Neural crest cell (in vitro differentiated cells): ENCODE measurements at regions not wholly inside any gene's neighbourhood (a gene's known extent, or its start where the extent isn't known, plus 50 kb on each side); places are given as distances from the start of the nearest gene placed in this dataset.

ENCODE experiments used
- DNase-seq: peaks from one replicate; pipeline ENCODE4 v3.0.0; 2021; ENCODE audit warnings: low read depth, mixed read lengths, low spot score
- H3K27ac Mint-ChIP-seq: one replicate; pipeline ENCODE4 v1.8.0; 2021; ENCODE audit warnings: mild to moderate bottlenecking, mixed read lengths; ENCODE audit not compliant: unreplicated experiment
- H3K27me3 Mint-ChIP-seq: 2 replicates; pipeline ENCODE4 v1.8.0; 2021; ENCODE audit warnings: low read depth, mild to moderate bottlenecking, mixed read lengths
- H3K36me3 Mint-ChIP-seq: 2 replicates; pipeline ENCODE4 v1.8.0; 2021; ENCODE audit warnings: low read depth, mild to moderate bottlenecking, mixed read lengths
- H3K4me1 Mint-ChIP-seq: 2 replicates; pipeline ENCODE4 v1.8.0; 2021; ENCODE audit warnings: mixed read lengths
- H3K4me3 Mint-ChIP-seq: one replicate; pipeline ENCODE4 v1.8.0; 2021; ENCODE audit warnings: mild to moderate bottlenecking, mixed read lengths
- H3K9me3 Mint-ChIP-seq: 2 replicates; pipeline ENCODE4 v1.8.0; 2021; ENCODE audit warnings: mixed read lengths
- TF ChIP-seq, protein P1 (sequence below): fragments of 200-600 bp; sonication (generic); conservative IDR thresholded peaks from 2 replicates; pipeline ENCODE4 v1.5.0; 2021; ENCODE audit warnings: antibody characterized with exemption, mild to moderate bottlenecking

DNA sequence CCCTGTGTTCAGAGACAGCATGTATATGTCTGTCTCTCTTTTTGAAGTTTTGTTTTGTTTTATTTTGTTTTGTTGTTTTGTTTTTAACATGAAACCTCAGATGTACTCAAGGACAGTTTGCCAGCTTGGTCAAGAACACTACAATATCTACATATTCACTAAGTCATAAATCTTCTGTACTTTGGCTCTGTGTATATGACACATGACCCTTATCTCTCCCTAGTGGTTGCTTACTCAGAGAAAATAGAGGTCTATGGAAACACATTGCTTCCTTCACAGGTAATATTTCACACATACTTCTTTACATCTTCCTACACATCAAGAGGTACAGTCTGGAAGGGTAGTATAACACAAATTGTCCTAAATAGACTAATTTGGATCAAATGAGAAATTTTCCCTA, 312.6 kb upstream of the VRK2 start:
- Mint-ChIP-seq H3K36me3 (no peaks in the 10 kb centered on the region), H3K27ac (no peak overlapping the region), H3K9me3 (peaks cover 3% of the 10 kb centered on the region), H3K4me3 (no peak overlapping the region), H3K4me1 (no peaks in the 10 kb centered on the region), H3K27me3 (no peaks in the 10 kb centered on the region)
- TF ChIP-seq, protein P1, sequence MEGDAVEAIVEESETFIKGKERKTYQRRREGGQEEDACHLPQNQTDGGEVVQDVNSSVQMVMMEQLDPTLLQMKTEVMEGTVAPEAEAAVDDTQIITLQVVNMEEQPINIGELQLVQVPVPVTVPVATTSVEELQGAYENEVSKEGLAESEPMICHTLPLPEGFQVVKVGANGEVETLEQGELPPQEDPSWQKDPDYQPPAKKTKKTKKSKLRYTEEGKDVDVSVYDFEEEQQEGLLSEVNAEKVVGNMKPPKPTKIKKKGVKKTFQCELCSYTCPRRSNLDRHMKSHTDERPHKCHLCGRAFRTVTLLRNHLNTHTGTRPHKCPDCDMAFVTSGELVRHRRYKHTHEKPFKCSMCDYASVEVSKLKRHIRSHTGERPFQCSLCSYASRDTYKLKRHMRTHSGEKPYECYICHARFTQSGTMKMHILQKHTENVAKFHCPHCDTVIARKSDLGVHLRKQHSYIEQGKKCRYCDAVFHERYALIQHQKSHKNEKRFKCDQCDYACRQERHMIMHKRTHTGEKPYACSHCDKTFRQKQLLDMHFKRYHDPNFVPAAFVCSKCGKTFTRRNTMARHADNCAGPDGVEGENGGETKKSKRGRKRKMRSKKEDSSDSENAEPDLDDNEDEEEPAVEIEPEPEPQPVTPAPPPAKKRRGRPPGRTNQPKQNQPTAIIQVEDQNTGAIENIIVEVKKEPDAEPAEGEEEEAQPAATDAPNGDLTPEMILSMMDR, result no peak
- no peak for DNase-seq

GRCh38 chr2:57740891-57741290, 305.7 kb upstream of the VRK2 start:
- no peak overlapping the region for H3K27ac Mint-ChIP-seq
- H3K27me3 Mint-ChIP-seq, result no peaks in the 10 kb centered on the region
- TF ChIP-seq, protein P1, result no peak
- H3K36me3 Mint-ChIP-seq, result no peaks in the 10 kb centered on the region
- peaks cover 3% of the 10 kb centered on the region for H3K9me3 Mint-ChIP-seq
- no peak overlapping the region for H3K4me3 Mint-ChIP-seq
- no peaks in the 10 kb centered on the region for H3K4me1 Mint-ChIP-seq
- DNase-seq, result no peak

GRCh38 chr2:57753636-57754035, 293.0 kb upstream of the VRK2 start:
- Mint-ChIP-seq H3K36me3 (no peaks in the 10 kb centered on the region), H3K27ac (no peak overlapping the region), H3K27me3 (no peaks in the 10 kb centered on the region), H3K9me3 (no peaks in the 10 kb centered on the region), H3K4me3 (no peak overlapping the region), H3K4me1 (peaks cover 14% of the 10 kb centered on the region)
- no peak for DNase-seq
- TF ChIP-seq, protein P1, result no peak

- no peak for DNase-seq
- no peak overlapping the region for H3K27ac Mint-ChIP-seq
- no peaks in the 10 kb centered on the region for H3K36me3 Mint-ChIP-seq
- TF ChIP-seq, protein P1, result no peak
- H3K4me1 Mint-ChIP-seq, result peaks cover 48% of the 10 kb centered on the region
- H3K4me3 Mint-ChIP-seq, result peak overlapping the region; percentile 72
- H3K9me3 Mint-ChIP-seq, result no peaks in the 10 kb centered on the region
- no peaks in the 10 kb centered on the region for H3K27me3 Mint-ChIP-seq
Measured at GRCh38 chr2:57758686-57759085, 287.9 kb upstream of the VRK2 start.

- Mint-ChIP-seq H3K27ac (no peak overlapping the region), H3K4me1 (peaks cover 48% of the 10 kb centered on the region), H3K36me3 (no peaks in the 10 kb centered on the region), H3K4me3 (peak overlapping the region; percentile 72), H3K27me3 (no peaks in the 10 kb centered on the region), H3K9me3 (no peaks in the 10 kb centered on the region)
- TF ChIP-seq, protein P1, result no peak
- DNase-seq, result no peak
Measured at GRCh38 chr2:57759131-57759530, 287.5 kb upstream of the VRK2 start.

DNA sequence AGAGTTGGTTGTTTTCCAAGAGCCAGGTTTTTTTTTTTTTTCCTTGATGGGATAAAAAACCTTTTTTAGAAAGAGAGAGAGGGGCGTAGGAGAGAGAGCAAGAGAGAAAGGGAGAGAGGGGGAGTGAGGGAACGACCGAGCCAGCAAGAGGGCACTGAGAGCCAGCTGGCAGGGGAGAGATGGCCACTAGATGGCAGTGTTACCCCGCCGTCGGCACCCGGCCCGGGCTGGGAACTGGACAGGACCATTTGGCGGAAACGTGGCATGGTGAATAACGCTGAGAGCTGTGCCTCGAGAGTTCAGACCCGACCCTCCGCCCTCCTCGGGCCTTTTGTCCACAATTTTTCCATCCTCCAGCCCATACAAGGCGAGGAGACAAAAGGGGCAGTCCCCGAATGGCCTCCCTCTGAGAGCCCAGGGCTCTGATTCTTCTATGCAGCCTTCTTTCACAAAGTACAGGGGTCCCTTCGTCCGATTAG, 286.7 kb upstream of the VRK2 start:
- peak overlapping the region; percentile 84 for H3K27ac Mint-ChIP-seq
- H3K27me3 Mint-ChIP-seq, result no peaks in the 10 kb centered on the region
- no peaks in the 10 kb centered on the region for H3K36me3 Mint-ChIP-seq
- TF ChIP-seq, protein P1, result peak; percentile 98
- H3K4me1 Mint-ChIP-seq, result peaks cover 48% of the 10 kb centered on the region
- H3K4me3 Mint-ChIP-seq, result peak overlapping the region; percentile 72
- H3K9me3 Mint-ChIP-seq, result no peaks in the 10 kb centered on the region
- peak; percentile 98 for DNase-seq
